ENCODE measurements at regions not wholly inside any gene's neighbourhood (a gene's known extent, or its start where the extent isn't known, plus 50 kb on each side); places are given as distances from the start of the nearest gene placed in this dataset.

- TF ChIP-seq POLR2A (IDR thresholded peaks at IDR 0.05; ENCODE audit: low read depth, low read length) (no peak), POLR2AphosphoS5 (IDR thresholded peaks at IDR 0.05; ENCODE audit: low read depth, low read length) (no peak), TAF1 (IDR thresholded peaks at IDR 0.05; ENCODE audit: borderline replicate concordance, low read depth, low read length) (no peak)
Observed at GRCh38 chr11:36974771-36975170, 376.7 kb upstream of the RAG2 start.
